ENCODE measurements at regions not wholly inside any gene's neighbourhood (a gene's known extent, or its start where the extent isn't known, plus 50 kb on each side); places are given as distances from the start of the nearest gene placed in this dataset.

DNA sequence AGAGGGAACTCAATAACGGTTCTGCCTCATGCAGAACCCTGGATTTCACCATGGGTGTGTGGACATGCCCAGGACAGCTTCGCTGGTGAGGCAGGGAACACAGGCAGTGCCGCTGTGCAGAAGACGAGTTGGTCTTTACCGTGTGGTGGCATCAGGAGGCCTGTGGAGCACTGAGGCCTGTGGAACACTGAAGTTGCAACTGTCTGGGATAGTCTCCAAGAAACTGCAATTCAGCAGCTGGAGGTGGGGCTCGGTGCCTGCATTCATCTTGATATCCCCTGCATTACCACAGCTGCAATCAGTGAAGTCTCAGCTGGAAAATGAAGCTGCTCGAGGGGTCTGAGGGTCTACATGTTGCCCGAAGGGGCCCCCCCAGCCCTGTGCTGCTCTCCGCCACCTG lies 202.4 kb upstream of the CDH4 start:
- H3K36me3 ChIP-seq (ENCODE audit: control insufficient read depth, insufficient read depth, low read length): no peaks in the 10 kb centered on the region
- H3K14ac ChIP-seq (replicated peaks; ENCODE audit: low read depth, low read length): no peak overlapping the region
- H3K9ac ChIP-seq (ENCODE audit: low read depth, low read length): no peak overlapping the region
- CTCF ChIA-PET: no interaction called here
- no peak overlapping the region for H4K91ac ChIP-seq (ENCODE audit: insufficient read depth, low read depth, low read length)
- H4K5ac ChIP-seq (ENCODE audit: low read depth, low read length): no peak overlapping the region
- no peak overlapping the region for H4K8ac ChIP-seq (ENCODE audit: low read depth in 2 of 2, low read length in 2 of 2)
- POLR2A ChIA-PET (ENCODE audit: unreplicated experiment): no interaction called here
- H3K4ac ChIP-seq (ENCODE audit: low read depth, low read length): no peak overlapping the region
- no peak overlapping the region for H2BK5ac ChIP-seq (ENCODE audit: low read depth, low read length, poor library complexity, severe bottlenecking)
- 33% methylated on average over 1 of the region's 9 CpGs; no CpG with 5 or more reads in 1 of the 2 experiments for WGBS, 2 experiments (ENCODE audit: extremely low coverage in 2 of 2, insufficient read length in 1 of 2)
- peaks cover 9% of the 10 kb centered on the region; the same call in 1 of the 2 replicates for H3K9me3 ChIP-seq (ENCODE audit: control insufficient read depth, insufficient read depth, low read length)
- no peaks in the 10 kb centered on the region for H3K9me1 ChIP-seq (ENCODE audit: insufficient read depth, low read length)
- no peak overlapping the region for H3K4me2 ChIP-seq (ENCODE audit: low read depth, low read length)
- no peak overlapping the region for H3K18ac ChIP-seq (ENCODE audit: low read depth, low read length)
- no peak overlapping the region for H2BK120ac ChIP-seq (ENCODE audit: low read depth, low read length)
- H3K4me3 ChIP-seq (ENCODE audit: insufficient read depth, low read depth, low read length): no peak overlapping the region
- H3K23ac ChIP-seq (ENCODE audit: low read depth, low read length): no peak overlapping the region
- no peaks in the 10 kb centered on the region for H3K4me1 ChIP-seq (ENCODE audit: control insufficient read depth, insufficient read depth, low read length)
- H2BK15ac ChIP-seq (ENCODE audit: low read depth, low read length): no peak overlapping the region
- H2AFZ ChIP-seq (replicated peaks; ENCODE audit: low read length, poor library complexity): no peak overlapping the region
- H2AK5ac ChIP-seq (ENCODE audit: low read depth, low read length): no peak overlapping the region
- BruUV-seq (replicated peaks): no TSS peak
- intact Hi-C loops (cut with micrococcal nuclease) (no loop called here), in situ Hi-C loops (cut with MboI; ENCODE audit: low sequenced_read_pairs) (no loop called here), dilution Hi-C loops (cut with HindIII; ENCODE audit: low sequenced_read_pairs, unreplicated experiment) (no loop called here)
- no peaks in the 10 kb centered on the region for H4K20me1 ChIP-seq (ENCODE audit: insufficient read depth, low read length)
- no peak overlapping the region for H2AK9ac ChIP-seq (replicated peaks; ENCODE audit: low read depth, low read length, poor library complexity)
- no peak for DNase-seq
- H3K79me1 ChIP-seq (ENCODE audit: low read depth in 1 of 2, low read length in 2 of 2): no peaks in the 10 kb centered on the region
- H3K56ac ChIP-seq (ENCODE audit: extremely low read depth, insufficient read depth, low read length): no peak overlapping the region
- no peak overlapping the region for H2BK20ac ChIP-seq (ENCODE audit: low read depth, low read length)
- TF ChIP-seq NFE2L2 (IDR thresholded peaks at IDR 0.05; ENCODE audit: low read depth, low read length): no peak
- TF ChIP-seq MXI1 (IDR thresholded peaks at IDR 0.05; ENCODE audit: borderline replicate concordance, low read depth, low read length): no peak
- H3K27me3 ChIP-seq (ENCODE audit: control insufficient read depth, insufficient read depth, low read length): no peaks in the 10 kb centered on the region
- ATAC-seq (ENCODE audit: low read depth): no peak
- no peak overlapping the region for H3K27ac ChIP-seq (ENCODE audit: insufficient read depth, low read length)
